Vagina (tissue), 2 donors: ENCODE measurements at regions not wholly inside any gene's neighbourhood (a gene's known extent, or its start where the extent isn't known, plus 50 kb on each side); places are given as distances from the start of the nearest gene placed in this dataset.

Experiments
- POLR2A ChIP-seq, 2 donors: fragments of 450-650 bp; IDR thresholded peaks; one replicate each; pipeline ENCODE4 v1.6.1; 2017; ENCODE audit warnings: antibody characterized with exemption in 2 of 2, mild to moderate bottlenecking in 2 of 2, moderate library complexity in 2 of 2
- TF ChIP-seq, protein P1 (sequence below), 3 experiments: fragments of 450-650 bp in 2 of 3; fragments of 200-600 bp in 1 of 3; sonication (generic) in 1 of 3; IDR thresholded peaks; one replicate each; pipeline ENCODE4 v1.5.1; 2017 to 2019; ENCODE audit warnings: antibody characterized with exemption in 3 of 3, mild to moderate bottlenecking in 2 of 3, moderate library complexity in 2 of 3

DNA sequence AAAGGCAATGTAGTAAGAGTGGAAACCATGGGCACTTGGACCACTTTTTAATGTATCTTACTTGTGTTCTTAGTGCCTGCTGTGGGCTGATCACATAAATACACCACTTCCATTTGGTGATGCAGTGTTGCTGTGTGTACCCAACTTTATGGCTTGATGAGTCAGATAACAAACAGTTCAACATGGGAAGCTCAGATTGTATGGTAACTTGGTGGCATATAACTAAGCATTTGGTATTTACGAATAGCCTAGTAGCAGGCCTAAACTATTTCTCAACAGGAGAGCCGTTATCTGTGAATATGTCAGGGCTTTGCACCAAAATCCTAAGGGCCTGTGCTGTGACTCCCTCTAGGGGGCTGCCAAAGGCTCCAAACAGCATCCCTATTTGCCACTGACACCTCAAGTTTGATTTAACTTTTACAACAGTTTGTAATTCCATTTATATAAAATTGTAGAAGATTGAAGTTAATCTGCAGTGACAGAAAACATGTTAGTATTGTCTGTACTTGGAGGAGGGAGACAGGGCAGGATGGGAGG, 640.4 kb upstream of the CADM2 start:
- no peak for TF ChIP-seq POLR2A (IDR thresholded peaks at IDR 0.05)
- TF ChIP-seq, protein P1, sequence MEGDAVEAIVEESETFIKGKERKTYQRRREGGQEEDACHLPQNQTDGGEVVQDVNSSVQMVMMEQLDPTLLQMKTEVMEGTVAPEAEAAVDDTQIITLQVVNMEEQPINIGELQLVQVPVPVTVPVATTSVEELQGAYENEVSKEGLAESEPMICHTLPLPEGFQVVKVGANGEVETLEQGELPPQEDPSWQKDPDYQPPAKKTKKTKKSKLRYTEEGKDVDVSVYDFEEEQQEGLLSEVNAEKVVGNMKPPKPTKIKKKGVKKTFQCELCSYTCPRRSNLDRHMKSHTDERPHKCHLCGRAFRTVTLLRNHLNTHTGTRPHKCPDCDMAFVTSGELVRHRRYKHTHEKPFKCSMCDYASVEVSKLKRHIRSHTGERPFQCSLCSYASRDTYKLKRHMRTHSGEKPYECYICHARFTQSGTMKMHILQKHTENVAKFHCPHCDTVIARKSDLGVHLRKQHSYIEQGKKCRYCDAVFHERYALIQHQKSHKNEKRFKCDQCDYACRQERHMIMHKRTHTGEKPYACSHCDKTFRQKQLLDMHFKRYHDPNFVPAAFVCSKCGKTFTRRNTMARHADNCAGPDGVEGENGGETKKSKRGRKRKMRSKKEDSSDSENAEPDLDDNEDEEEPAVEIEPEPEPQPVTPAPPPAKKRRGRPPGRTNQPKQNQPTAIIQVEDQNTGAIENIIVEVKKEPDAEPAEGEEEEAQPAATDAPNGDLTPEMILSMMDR (IDR thresholded peaks at IDR 0.05) = no peak
